Panc1 (cell line): ENCODE measurements at regions not wholly inside any gene's neighbourhood (a gene's known extent, or its start where the extent isn't known, plus 50 kb on each side); places are given as distances from the start of the nearest gene placed in this dataset.

ENCODE experiments used
- CTCF ChIP-seq: fragments of 450-650 bp; IDR thresholded peaks from 2 replicates; pipeline ENCODE4 v1.5.1; 2017; ENCODE audit warnings: mild to moderate bottlenecking
- POLR2AphosphoS5 ChIP-seq: IDR thresholded peaks from 2 replicates; pipeline ENCODE4 v1.6.1; 2012; ENCODE audit warnings: mild to moderate bottlenecking, low read depth, low read length, moderate library complexity
- REST ChIP-seq, 2 experiments: IDR thresholded peaks; 2 replicates each; pipeline ENCODE4 v1.6.1; 2011 to 2012; ENCODE audit warnings: low read depth in 2 of 2, control low read depth in 1 of 2, low read length in 1 of 2, mild to moderate bottlenecking in 1 of 2, moderate library complexity in 1 of 2; ENCODE audit not compliant: insufficient read depth in 1 of 2

GRCh38 chr1:194684636-194685035, 1498.2 kb upstream of the B3GALT2 start:
- TF ChIP-seq CTCF (no peak), POLR2AphosphoS5 (no peak), REST (IDR thresholded peaks at IDR 0.05; ENCODE audit: insufficient read depth in 1 of 2, low read depth in 2 of 2, low read length in 1 of 2) (no peak)
